GM18505 (cell line): ENCODE measurements at regions not wholly inside any gene's neighbourhood (a gene's known extent, or its start where the extent isn't known, plus 50 kb on each side); places are given as distances from the start of the nearest gene placed in this dataset.

ENCODE experiments used
- ATAC-seq: cut with Tn5 transposase; IDR thresholded peaks from one replicate; pipeline ENCODE4 v1.9.1; 2021; ENCODE audit not compliant: unreplicated experiment
- POLR2A ChIP-seq: IDR thresholded peaks from 4 replicates; pipeline ENCODE4 v1.6.1; 2011; ENCODE audit warnings: borderline replicate concordance; ENCODE audit not compliant: insufficient read depth, insufficient read length; ENCODE audit errors: extremely low read depth

- no peak for TF ChIP-seq POLR2A
Measured at GRCh38 chr11:127114035-127114434, 113.5 kb upstream of the KIRREL3 start.

GRCh38 chr11:127110542-127110941 lies 110.0 kb upstream of the KIRREL3 start:
- TF ChIP-seq POLR2A = no peak
- ATAC-seq = no peak

More at GRCh38 chr11:127114035-127114434, 113.5 kb upstream of the KIRREL3 start:
- ATAC-seq = no peak

GRCh38 chr11:127109796-127110480 lies 109.4 kb upstream of the KIRREL3 start:
- no peak for TF ChIP-seq POLR2A
- ATAC-seq = no peak

- TF ChIP-seq POLR2A = no peak
Measured at GRCh38 chr11:127108838-127109237, 108.3 kb upstream of the KIRREL3 start.

GRCh38 chr11:127106938-127107337 lies 106.4 kb upstream of the KIRREL3 start:
- no peak for ATAC-seq
- TF ChIP-seq POLR2A = no peak

More at GRCh38 chr11:127108838-127109237, 108.3 kb upstream of the KIRREL3 start:
- ATAC-seq = no peak

GRCh38 chr11:127105593-127106541 lies 105.3 kb upstream of the KIRREL3 start:
- no peak for ATAC-seq
- TF ChIP-seq POLR2A = no peak

- ATAC-seq = no peak
Measured at GRCh38 chr11:127103586-127104388, 103.2 kb upstream of the KIRREL3 start.

GRCh38 chr11:127098684-127099083 lies 98.1 kb upstream of the KIRREL3 start:
- TF ChIP-seq POLR2A = no peak
- ATAC-seq = no peak

More at GRCh38 chr11:127103586-127104388, 103.2 kb upstream of the KIRREL3 start:
- TF ChIP-seq POLR2A = no peak

GRCh38 chr11:127080735-127081134 lies 80.2 kb upstream of the KIRREL3 start:
- TF ChIP-seq POLR2A = no peak
- no peak for ATAC-seq

- no peak for TF ChIP-seq POLR2A
- no peak for ATAC-seq
Measured at GRCh38 chr11:127075758-127076157, 75.2 kb upstream of the KIRREL3 start.

- TF ChIP-seq POLR2A = no peak
- peak; percentile 95 for ATAC-seq
Measured at GRCh38 chr11:127074151-127074761, 73.7 kb upstream of the KIRREL3 start.

- no peak for TF ChIP-seq POLR2A
- no peak for ATAC-seq
Measured at GRCh38 chr11:127073621-127074020, 73.1 kb upstream of the KIRREL3 start.

- TF ChIP-seq POLR2A = no peak
- no peak for ATAC-seq
Measured at GRCh38 chr11:127071606-127072005, 71.0 kb upstream of the KIRREL3 start.

- TF ChIP-seq POLR2A = no peak
Measured at GRCh38 chr11:127070808-127071207, 70.2 kb upstream of the KIRREL3 start.

More at GRCh38 chr11:127070808-127071207, 70.2 kb upstream of the KIRREL3 start:
- ATAC-seq = no peak
